Activated CD4-positive, alpha-beta T cell treated with anti-CD3 and anti-CD28 coated beads for 36 hours (primary cell): ENCODE measurements at regions not wholly inside any gene's neighbourhood (a gene's known extent, or its start where the extent isn't known, plus 50 kb on each side); places are given as distances from the start of the nearest gene placed in this dataset.

Experiments
- ATAC-seq: fragments of 200-7000 bp; cut with Tn5 transposase; one replicate; pipeline ENCODE4 v1.10.0; 2021; ENCODE audit warnings: mild to moderate bottlenecking, moderate library complexity
- CTCF ChIA-PET: fragments of 350-600 bp; sonication (Branson Sonifier 250); formaldehyde crosslinking; loops from one replicate; lab custom pipeline; 2021; ENCODE audit warnings: antibody characterized with exemption; lab: Charles Lee
- POLR2A ChIA-PET: fragments of 350-600 bp; sonication (Branson Sonifier 250); formaldehyde crosslinking; loops from one replicate; lab custom pipeline; 2021; ENCODE audit warnings: antibody characterized with exemption, inconsistent platforms; lab: Charles Lee
- DNase-seq: peaks from one replicate; pipeline ENCODE4 v3.0.0-alpha.2; 2020
- H3K27ac Mint-ChIP-seq: one replicate; pipeline ENCODE4 v1.8.0; 2021; ENCODE audit warnings: mixed read lengths
- H3K27me3 Mint-ChIP-seq: one replicate; pipeline ENCODE4 v1.8.0; 2021; ENCODE audit warnings: mixed read lengths
- H3K36me3 Mint-ChIP-seq: one replicate; pipeline ENCODE4 v1.8.0; 2021; ENCODE audit warnings: low read depth, mixed read lengths
- H3K4me1 Mint-ChIP-seq: one replicate; pipeline ENCODE4 v1.8.0; 2021; ENCODE audit warnings: mixed read lengths
- H3K4me3 Mint-ChIP-seq: one replicate; pipeline ENCODE4 v1.8.0; 2021; ENCODE audit warnings: mild to moderate bottlenecking, moderate library complexity, mixed read lengths
- H3K9me3 Mint-ChIP-seq: one replicate; pipeline ENCODE4 v1.8.0; 2021; ENCODE audit warnings: low read depth, mixed read lengths
- intact Hi-C, 2 experiments: fragments of 100-400 bp; cut with DNase I in 1 of 2; cut with micrococcal nuclease in 1 of 2; formaldehyde crosslinking; loops; one replicate each; pipeline versions ENCODE4 v1.14.2 to v1.15.1; 2022 to 2024; cut with DNase I, micrococcal nuclease

DNA sequence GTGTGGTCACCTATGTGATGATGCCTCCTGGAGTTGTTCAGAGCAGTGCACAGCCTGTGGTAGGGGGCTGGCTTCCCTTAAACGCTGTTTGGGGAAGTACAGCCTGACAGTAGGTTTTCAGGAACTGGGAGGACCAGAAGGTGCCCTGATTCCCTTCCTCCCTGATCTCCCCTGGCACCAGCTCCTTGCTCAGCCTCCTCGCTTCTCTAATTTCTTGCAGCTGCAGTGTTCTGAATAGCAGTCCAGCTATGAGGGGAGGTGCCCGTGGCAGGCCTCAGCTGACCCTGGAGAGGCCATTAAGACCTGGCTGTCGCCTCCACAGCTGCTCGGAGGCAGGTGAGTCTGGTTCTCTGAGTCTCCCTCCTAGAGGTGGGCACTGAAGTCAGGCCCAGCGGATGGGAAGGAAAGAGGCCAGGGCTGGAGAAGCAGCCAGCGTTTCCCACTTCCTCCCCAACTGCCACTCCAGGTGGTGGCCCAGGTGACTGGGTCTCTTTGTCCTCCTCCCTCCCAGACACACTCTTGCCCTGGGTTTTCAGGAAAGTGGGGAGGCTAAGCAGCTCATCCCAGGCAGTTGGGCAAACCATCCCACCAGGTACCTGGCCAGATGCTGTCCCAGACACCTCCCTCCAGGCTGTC, 52.0 kb upstream of the RPL11 start:
- ChIA-PET POLR2A (no interaction called here), CTCF (interaction anchor here (0.5 to 13.2 kb wide), 9 partner anchors 11 to 257 kb away, joined by 3 to 678 read pairs (median 4); partner anchors contain the start of genes ASAP3 and ID3)
- intact Hi-C loops: loop anchor here in 1 of 2 experiments (5.0 kb wide), 1 partner anchor 142 kb away; no protein-coding TSS in a partner anchor
- Mint-ChIP-seq H3K9me3 (no peaks in the 10 kb centered on the region), H3K36me3 (no peaks in the 10 kb centered on the region), H3K27me3 (no peaks in the 10 kb centered on the region), H3K4me3 (no peak overlapping the region), H3K27ac (no peak overlapping the region), H3K4me1 (peaks cover 20% of the 10 kb centered on the region)
- ATAC-seq (no peak), DNase-seq (no peak)

DNA sequence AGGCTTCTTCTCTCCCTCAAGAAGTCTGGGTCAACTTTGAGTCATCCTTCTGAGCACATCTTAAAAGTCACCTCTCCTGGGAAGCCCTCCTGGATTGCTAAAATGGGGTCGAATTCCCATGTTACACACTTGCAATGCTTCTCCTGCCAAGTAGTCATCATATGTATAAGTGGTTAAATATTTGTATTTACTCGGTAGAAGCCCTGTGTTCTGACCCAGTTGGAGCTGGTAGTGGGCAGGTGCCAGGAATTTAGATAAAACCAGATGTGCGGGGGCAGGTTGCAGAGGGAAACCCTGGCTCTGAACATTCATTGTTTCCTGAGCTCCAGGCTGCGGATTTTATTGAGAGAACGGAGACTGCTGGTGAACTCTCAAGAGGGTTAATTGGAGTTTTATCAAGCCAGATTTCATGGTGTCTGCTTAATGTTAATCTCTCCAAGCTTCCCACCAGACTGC, 52.8 kb upstream of the RPL11 start:
- H3K27me3 Mint-ChIP-seq: no peaks in the 10 kb centered on the region
- no peaks in the 10 kb centered on the region for H3K36me3 Mint-ChIP-seq
- no peaks in the 10 kb centered on the region for H3K9me3 Mint-ChIP-seq
- no peak for ATAC-seq
- H3K27ac Mint-ChIP-seq: no peak overlapping the region
- ChIA-PET POLR2A (no interaction called here), CTCF (interaction anchor here (0.6 to 13.2 kb wide), 11 partner anchors 11 to 1084 kb away, joined by 3 to 678 read pairs (median 5); partner anchors contain the start of genes ASAP3, ID3 and RPL11)
- H3K4me3 Mint-ChIP-seq: no peak overlapping the region
- peaks cover 26% of the 10 kb centered on the region for H3K4me1 Mint-ChIP-seq
- no peak for DNase-seq
- intact Hi-C loops: loop anchor here in 1 of 2 experiments (5.0 kb wide), 1 partner anchor 142 kb away; no protein-coding TSS in a partner anchor

DNA sequence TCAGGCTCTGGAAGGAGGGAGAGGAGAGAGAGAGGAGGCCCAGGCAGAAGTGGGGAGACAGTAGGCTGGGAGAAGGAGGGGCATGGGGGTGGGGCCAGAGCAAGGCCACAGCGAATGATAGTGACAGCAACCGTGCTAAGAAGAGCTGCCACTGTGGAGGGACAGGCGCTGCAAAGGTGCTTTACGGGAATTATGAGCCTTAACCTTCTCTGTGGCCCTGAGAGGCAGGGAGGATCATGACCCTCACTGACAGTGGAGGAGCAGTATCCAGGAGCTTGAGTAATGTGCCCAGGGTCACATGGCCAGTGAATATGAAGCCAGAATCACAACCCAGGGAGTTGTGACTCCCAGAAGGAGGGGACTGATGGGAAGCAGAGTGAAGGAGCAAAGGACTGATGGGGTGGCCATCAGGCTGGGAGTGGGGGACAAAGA, 53.4 kb upstream of the RPL11 start:
- H3K27ac Mint-ChIP-seq: no peak overlapping the region
- CTCF ChIA-PET: interaction anchor here (0.6 to 13.2 kb wide), 19 partner anchors 9 to 1085 kb away, joined by 3 to 678 read pairs (median 5); partner anchors contain the start of genes ASAP3, ID3 and RPL11
- intact Hi-C loops: loop anchor here in 1 of 2 experiments (5.0 kb wide), 1 partner anchor 141 kb away; no protein-coding TSS in a partner anchor

DNA sequence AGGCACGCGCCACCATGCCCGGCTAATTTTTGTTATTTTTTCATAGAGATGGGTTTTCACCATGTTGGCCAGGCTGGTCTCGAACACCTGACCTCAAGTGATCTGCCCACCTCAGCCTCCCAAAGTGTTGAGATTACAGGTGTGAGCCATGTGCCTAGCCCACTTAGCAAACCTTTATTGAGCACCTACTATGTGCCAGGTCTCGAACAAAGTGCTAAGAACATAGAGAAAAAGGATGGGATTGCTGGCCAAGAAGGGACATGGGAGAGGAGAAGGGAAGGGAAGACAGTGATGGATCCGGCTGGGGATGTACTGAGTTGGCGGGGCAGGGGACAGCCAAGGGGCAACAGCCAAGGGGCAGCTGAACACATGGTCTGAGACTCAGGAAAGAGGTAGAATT, 55.6 kb upstream of the RPL11 start:
- H3K36me3 Mint-ChIP-seq: no peaks in the 10 kb centered on the region
- peaks cover 28% of the 10 kb centered on the region for H3K4me1 Mint-ChIP-seq
- no peak overlapping the region for H3K27ac Mint-ChIP-seq
- ATAC-seq: no peak
- no peak for DNase-seq
- CTCF ChIA-PET: interaction anchor here (0.7 to 13.2 kb wide), 16 partner anchors 9 to 159 kb away, joined by 3 to 678 read pairs (median 12); partner anchors contain the start of genes E2F2 and ID3
- no peaks in the 10 kb centered on the region for H3K9me3 Mint-ChIP-seq
- no peaks in the 10 kb centered on the region for H3K27me3 Mint-ChIP-seq
- intact Hi-C loops: loop anchor here in 1 of 2 experiments (5.0 kb wide), 1 partner anchor 139 kb away; no protein-coding TSS in a partner anchor
- H3K4me3 Mint-ChIP-seq: no peak overlapping the region
- POLR2A ChIA-PET: interaction anchor here (0.5 kb wide), 1 partner anchor 94 kb away, joined by 3 read pairs; no protein-coding TSS in a partner anchor

More for the DNA sequence above, 53.4 kb upstream of the RPL11 start:
- no peak overlapping the region for H3K4me3 Mint-ChIP-seq
- POLR2A ChIA-PET: interaction anchor here (1.2 to 1.4 kb wide), 2 partner anchors 61 to 107 kb away, joined by 3 to 5 read pairs; partner anchors contain the start of gene E2F2
- no peaks in the 10 kb centered on the region for H3K36me3 Mint-ChIP-seq
- H3K9me3 Mint-ChIP-seq: no peaks in the 10 kb centered on the region
- no peaks in the 10 kb centered on the region for H3K27me3 Mint-ChIP-seq
- ATAC-seq: no peak
- peaks cover 26% of the 10 kb centered on the region for H3K4me1 Mint-ChIP-seq
- DNase-seq: no peak

DNA sequence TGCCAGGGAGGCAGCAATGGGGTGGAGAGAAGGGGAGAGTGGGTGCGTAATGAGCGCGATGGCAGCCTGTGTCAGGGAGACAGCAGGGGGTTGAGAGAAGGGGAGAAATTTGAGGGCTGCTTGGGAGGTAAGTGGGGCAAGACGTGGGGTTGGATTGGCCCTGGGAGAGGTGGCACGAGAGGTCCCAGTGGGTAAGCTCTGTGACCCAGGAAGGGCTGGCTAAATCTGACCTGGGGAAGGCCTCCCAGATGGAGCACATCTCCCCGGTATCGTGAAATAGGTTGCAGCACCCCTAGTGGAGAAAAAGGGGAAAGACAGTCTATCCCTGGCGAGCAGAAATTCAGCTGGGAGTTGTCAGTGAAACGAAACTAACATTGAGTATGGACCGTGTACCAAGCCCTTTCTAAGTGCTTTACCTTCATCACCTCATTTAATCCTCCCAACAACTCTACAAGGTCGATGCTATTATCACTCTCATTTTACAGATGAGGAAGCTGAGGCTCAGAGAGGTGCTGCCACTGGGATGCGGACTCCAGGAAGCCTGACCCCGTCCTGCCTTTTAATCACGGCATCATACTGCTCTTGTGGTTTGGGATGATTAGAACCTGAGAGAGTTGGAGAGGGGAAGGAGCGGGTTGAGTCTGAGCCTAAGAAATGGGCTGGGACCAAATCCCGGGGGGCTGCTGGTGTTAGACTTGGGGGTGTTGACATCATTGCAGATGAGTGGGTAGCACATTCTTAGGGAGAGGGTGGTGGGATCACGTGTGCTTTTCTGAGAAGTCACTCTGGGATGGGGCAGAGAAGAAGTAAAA, 56.6 kb upstream of the RPL11 start:
- Mint-ChIP-seq H3K4me1 (peaks cover 30% of the 10 kb centered on the region), H3K9me3 (no peaks in the 10 kb centered on the region), H3K36me3 (no peaks in the 10 kb centered on the region), H3K4me3 (peak overlapping the region; percentile 40), H3K27ac (peak overlapping the region; percentile 79), H3K27me3 (no peaks in the 10 kb centered on the region)
- CTCF ChIA-PET: interaction anchor here (0.5 to 13.2 kb wide), 37 partner anchors 10 to 511 kb away, joined by 3 to 678 read pairs (median 6); partner anchors contain the start of genes E2F2 and ID3
- POLR2A ChIA-PET: interaction anchor here (0.6 to 1.1 kb wide), 4 partner anchors 30 to 107 kb away, joined by 3 to 5 read pairs (median 4); partner anchors contain the start of gene ID3
- DNase-seq: peak; percentile 69
- peak; percentile 87 for ATAC-seq
- intact Hi-C loops: loop anchor here (1.0 to 5.0 kb wide), 3 partner anchors 22 to 138 kb away; no protein-coding TSS in a partner anchor

DNA sequence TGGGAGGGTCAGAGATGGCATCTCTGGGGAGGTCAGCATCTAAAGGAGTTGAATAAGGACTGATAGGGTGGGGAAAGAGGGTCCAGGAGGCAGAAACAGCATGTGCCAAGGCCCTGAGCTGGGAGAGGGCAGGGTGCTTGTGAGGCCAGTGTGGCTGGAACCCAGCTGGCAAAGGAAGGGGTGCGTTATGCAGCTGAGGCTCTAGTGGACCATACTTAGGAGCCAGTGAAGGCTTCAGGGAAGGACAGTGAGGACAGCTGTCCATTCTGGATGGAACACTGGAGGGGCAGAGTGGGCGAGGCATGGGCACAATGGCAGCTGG, 57.1 kb upstream of the RPL11 start:
- no peak for ATAC-seq
- Mint-ChIP-seq H3K27ac (peak overlapping the region; percentile 79), H3K4me1 (peaks cover 35% of the 10 kb centered on the region), H3K27me3 (no peaks in the 10 kb centered on the region), H3K36me3 (no peaks in the 10 kb centered on the region), H3K9me3 (no peaks in the 10 kb centered on the region), H3K4me3 (no peak overlapping the region)
- DNase-seq: no peak
- ChIA-PET CTCF (interaction anchor here (0.7 to 13.2 kb wide), 30 partner anchors 10 to 730 kb away, joined by 3 to 678 read pairs (median 7); partner anchors contain the start of genes E2F2 and ID3), POLR2A (interaction anchor here (0.9 to 1.1 kb wide), 3 partner anchors 75 to 106 kb away, joined by 3 to 5 read pairs (median 4); partner anchors contain the start of gene ID3)
- intact Hi-C loops: loop anchor here in 1 of 2 experiments (2.0 kb wide), 1 partner anchor 80 kb away; no protein-coding TSS in a partner anchor

DNA sequence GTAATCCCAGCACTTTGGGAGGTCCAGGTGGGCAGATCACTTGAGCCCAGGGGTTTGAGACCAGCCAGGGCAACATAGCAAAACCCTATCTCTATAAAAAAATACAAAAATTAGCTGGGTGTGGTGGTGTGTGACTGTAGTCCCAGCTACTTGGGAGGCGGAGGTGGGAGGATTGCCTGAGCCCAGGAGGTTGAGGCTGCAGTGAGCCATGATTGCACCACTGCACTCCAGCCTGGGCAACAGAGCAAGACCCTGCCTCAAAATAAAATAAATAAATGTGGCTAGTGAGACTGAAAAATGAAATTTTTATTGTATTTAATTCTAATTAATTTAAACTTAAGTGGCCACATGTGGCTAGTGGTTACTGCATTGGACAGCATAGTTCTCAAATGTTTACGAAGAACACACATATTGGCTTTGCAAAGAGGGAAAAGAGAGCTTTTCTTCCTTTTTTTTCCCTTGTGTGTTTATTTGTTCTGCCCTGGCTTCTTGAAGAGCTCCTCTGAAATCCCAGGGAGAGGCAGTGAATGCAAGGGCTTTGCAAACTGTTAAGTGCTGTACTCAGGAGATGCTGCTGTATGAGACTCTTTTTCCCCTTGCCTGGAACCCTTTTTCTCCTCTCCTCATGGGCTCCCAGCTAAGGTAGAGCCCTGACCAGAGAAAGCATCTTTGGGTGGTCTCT, 59.0 kb upstream of the RPL11 start:
- Mint-ChIP-seq H3K27ac (no peak overlapping the region), H3K36me3 (no peaks in the 10 kb centered on the region), H3K9me3 (no peaks in the 10 kb centered on the region), H3K4me3 (no peak overlapping the region), H3K4me1 (peaks cover 46% of the 10 kb centered on the region), H3K27me3 (no peaks in the 10 kb centered on the region)
- CTCF ChIA-PET: interaction anchor here (1.2 to 13.2 kb wide), 5 partner anchors 12 to 101 kb away, joined by 4 to 678 read pairs (median 8); partner anchors contain the start of genes E2F2, ID3 and RPL11
- POLR2A ChIA-PET: no interaction called here
- intact Hi-C loops: no loop called here
- DNase-seq (no peak), ATAC-seq (no peak)

DNA sequence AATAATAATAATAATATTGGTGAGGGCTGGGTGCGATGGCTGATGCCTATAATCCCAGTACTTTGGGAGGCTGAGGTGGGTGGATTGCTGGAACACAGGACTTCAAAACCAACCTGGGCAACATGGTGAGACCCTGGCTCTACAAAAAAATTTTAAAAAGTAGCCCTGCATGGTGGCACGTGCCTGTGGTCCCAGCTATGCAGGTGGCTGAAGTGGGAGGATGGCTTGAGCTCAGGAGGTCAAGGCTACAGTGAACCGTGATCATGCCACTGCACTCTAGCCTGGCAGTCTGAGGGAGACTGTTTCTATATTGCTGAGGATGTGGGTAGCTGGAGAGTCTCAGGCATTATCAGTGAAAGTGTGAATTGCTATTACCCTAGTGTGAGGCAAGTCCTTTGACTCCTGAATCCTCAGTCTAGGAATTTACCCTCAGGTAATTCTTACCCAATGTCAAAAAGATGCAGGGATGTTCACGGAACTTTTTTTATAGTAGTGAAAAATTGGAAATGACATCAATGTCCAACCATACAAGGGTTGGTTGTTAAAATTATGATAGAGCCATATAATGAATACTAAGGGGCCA, 61.8 kb upstream of the RPL11 start:
- Mint-ChIP-seq H3K4me3 (no peak overlapping the region), H3K27me3 (no peaks in the 10 kb centered on the region), H3K9me3 (peaks cover 5% of the 10 kb centered on the region), H3K27ac (no peak overlapping the region), H3K4me1 (peaks cover 54% of the 10 kb centered on the region), H3K36me3 (peaks cover 3% of the 10 kb centered on the region)
- intact Hi-C loops: no loop called here
- CTCF ChIA-PET: interaction anchor here (0.9 to 13.2 kb wide), 3 partner anchors 8 to 80 kb away, joined by 3 to 678 read pairs (median 4); partner anchors contain the start of gene ID3
- DNase-seq: no peak
- ATAC-seq: no peak
- POLR2A ChIA-PET: no interaction called here

DNA sequence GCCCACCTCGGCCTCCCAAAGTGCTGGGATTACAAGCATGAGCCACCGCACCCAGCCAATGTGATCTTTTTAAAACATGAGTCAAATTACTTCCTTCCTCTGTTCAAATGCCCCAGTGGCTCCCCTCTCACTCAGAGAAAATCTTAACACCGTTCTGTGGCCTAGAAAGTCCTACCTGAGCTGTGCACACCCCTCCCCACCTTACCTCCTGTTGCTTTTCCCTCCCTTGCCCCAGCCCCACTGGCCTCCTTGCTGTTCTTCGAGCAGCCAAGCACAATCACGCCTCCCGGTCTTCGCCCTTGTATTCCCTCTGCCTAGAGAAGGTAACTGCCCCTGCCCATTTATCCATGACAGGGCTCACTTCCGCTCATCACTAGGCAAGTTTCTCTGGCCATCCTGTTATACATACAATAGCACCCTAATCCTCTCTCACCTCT, 62.6 kb upstream of the RPL11 start:
- POLR2A ChIA-PET: no interaction called here
- peaks cover 9% of the 10 kb centered on the region for H3K9me3 Mint-ChIP-seq
- ATAC-seq (peak; percentile 17), DNase-seq (peak; percentile 52)
- CTCF ChIA-PET: interaction anchor here (1.2 to 13.2 kb wide), 2 partner anchors 9 to 79 kb away, joined by 4 to 678 read pairs; partner anchors contain the start of gene ID3
- no peaks in the 10 kb centered on the region for H3K27me3 Mint-ChIP-seq
- H3K36me3 Mint-ChIP-seq: peaks cover 7% of the 10 kb centered on the region
- peak overlapping the region; percentile 51 for H3K27ac Mint-ChIP-seq
- intact Hi-C loops: no loop called here
- peak overlapping the region; percentile 45 for H3K4me3 Mint-ChIP-seq
- H3K4me1 Mint-ChIP-seq: peaks cover 53% of the 10 kb centered on the region
